ENCODE measurements at regions not wholly inside any gene's neighbourhood (a gene's known extent, or its start where the extent isn't known, plus 50 kb on each side); places are given as distances from the start of the nearest gene placed in this dataset.
"Not testable (repeated sequence)": the region's sequence is repeated elsewhere in the genome, so short reads cannot be mapped to it uniquely, and the experiment has no call there.

GRCh38 chr1:98157524-98158313 lies 236.9 kb upstream of the DPYD start:
- no peaks in the 10 kb centered on the region for H3K36me3 Mint-ChIP-seq
- no peaks in the 10 kb centered on the region for H3K9me3 Mint-ChIP-seq
- H3K4me1 Mint-ChIP-seq: no peaks in the 10 kb centered on the region
- CTCF ChIA-PET: no interaction called here
- H3K27ac Mint-ChIP-seq: no peak overlapping the region
- H3K4me3 Mint-ChIP-seq: no peak overlapping the region
- no peak for DNase-seq
- H3K27me3 Mint-ChIP-seq: no peaks in the 10 kb centered on the region

GRCh38 chr1:98147280-98147679 lies 226.4 kb upstream of the DPYD start:
- CTCF ChIA-PET: no interaction called here
- peaks cover 1% of the 10 kb centered on the region for H3K9me3 Mint-ChIP-seq
- no peaks in the 10 kb centered on the region for H3K27me3 Mint-ChIP-seq
- H3K4me1 Mint-ChIP-seq: no peaks in the 10 kb centered on the region
- H3K4me3 Mint-ChIP-seq: no peak overlapping the region
- H3K27ac Mint-ChIP-seq: no peak overlapping the region
- DNase-seq: no peak
- no peaks in the 10 kb centered on the region for H3K36me3 Mint-ChIP-seq

GRCh38 chr1:98145655-98146054 lies 224.8 kb upstream of the DPYD start:
- CTCF ChIA-PET: no interaction called here
- Mint-ChIP-seq H3K36me3 (no peaks in the 10 kb centered on the region), H3K27ac (no peak overlapping the region), H3K9me3 (peaks cover 1% of the 10 kb centered on the region), H3K4me3 (no peak overlapping the region), H3K4me1 (no peaks in the 10 kb centered on the region), H3K27me3 (no peaks in the 10 kb centered on the region)
- no peak for DNase-seq

- Mint-ChIP-seq H3K27me3 (no peaks in the 10 kb centered on the region), H3K9me3 (no peaks in the 10 kb centered on the region), H3K4me3 (no peak overlapping the region), H3K27ac (no peak overlapping the region), H3K36me3 (no peaks in the 10 kb centered on the region), H3K4me1 (no peaks in the 10 kb centered on the region)
- no peak for DNase-seq
- CTCF ChIA-PET: interaction anchor here (0.6 kb wide), 1 partner anchor 18 kb away, joined by 3 read pairs; no protein-coding TSS in a partner anchor
These were observed 222.6 kb upstream of the DPYD start for GRCh38 chr1:98143403-98143802.

GRCh38 chr1:98133131-98133530 lies 212.3 kb upstream of the DPYD start:
- DNase-seq: no peak
- no peaks in the 10 kb centered on the region for H3K9me3 Mint-ChIP-seq
- no peaks in the 10 kb centered on the region for H3K36me3 Mint-ChIP-seq
- H3K27me3 Mint-ChIP-seq: no peaks in the 10 kb centered on the region
- CTCF ChIA-PET: no interaction called here
- no peak overlapping the region for H3K4me3 Mint-ChIP-seq
- no peak overlapping the region for H3K27ac Mint-ChIP-seq
- H3K4me1 Mint-ChIP-seq: no peaks in the 10 kb centered on the region

GRCh38 chr1:98130408-98130807 lies 209.6 kb upstream of the DPYD start:
- H3K4me3 Mint-ChIP-seq: no peak overlapping the region
- CTCF ChIA-PET: no interaction called here
- no peaks in the 10 kb centered on the region for H3K4me1 Mint-ChIP-seq
- H3K9me3 Mint-ChIP-seq: no peaks in the 10 kb centered on the region
- H3K27ac Mint-ChIP-seq: no peak overlapping the region
- H3K36me3 Mint-ChIP-seq: no peaks in the 10 kb centered on the region
- H3K27me3 Mint-ChIP-seq: no peaks in the 10 kb centered on the region
- DNase-seq: no peak

GRCh38 chr1:98129491-98129890 lies 208.7 kb upstream of the DPYD start:
- Mint-ChIP-seq H3K27me3 (no peaks in the 10 kb centered on the region), H3K36me3 (no peaks in the 10 kb centered on the region), H3K4me1 (no peaks in the 10 kb centered on the region), H3K4me3 (no peak overlapping the region), H3K27ac (no peak overlapping the region), H3K9me3 (no peaks in the 10 kb centered on the region)
- CTCF ChIA-PET: no interaction called here
- DNase-seq: no peak

GRCh38 chr1:98126740-98127139 lies 205.9 kb upstream of the DPYD start:
- CTCF ChIA-PET: no interaction called here
- H3K4me3 Mint-ChIP-seq: no peak overlapping the region

GRCh38 chr1:98121646-98122045 lies 200.8 kb upstream of the DPYD start:
- H3K27me3 Mint-ChIP-seq: no peaks in the 10 kb centered on the region
- H3K9me3 Mint-ChIP-seq: no peaks in the 10 kb centered on the region
- DNase-seq: no peak
- no peaks in the 10 kb centered on the region for H3K36me3 Mint-ChIP-seq
- no peak overlapping the region for H3K4me3 Mint-ChIP-seq
- CTCF ChIA-PET: no interaction called here
- no peak overlapping the region for H3K27ac Mint-ChIP-seq
- H3K4me1 Mint-ChIP-seq: no peaks in the 10 kb centered on the region

More at GRCh38 chr1:98126740-98127139, 205.9 kb upstream of the DPYD start:
- no peak overlapping the region for H3K27ac Mint-ChIP-seq
- no peaks in the 10 kb centered on the region for H3K27me3 Mint-ChIP-seq
- no peaks in the 10 kb centered on the region for H3K4me1 Mint-ChIP-seq
- no peak for DNase-seq
- no peaks in the 10 kb centered on the region for H3K36me3 Mint-ChIP-seq
- H3K9me3 Mint-ChIP-seq: no peaks in the 10 kb centered on the region

- H3K9me3 Mint-ChIP-seq: no peaks in the 10 kb centered on the region
- DNase-seq: no peak
- H3K4me3 Mint-ChIP-seq: no peak overlapping the region
- H3K27ac Mint-ChIP-seq: no peak overlapping the region
- no peaks in the 10 kb centered on the region for H3K4me1 Mint-ChIP-seq
- CTCF ChIA-PET: no interaction called here
- no peaks in the 10 kb centered on the region for H3K27me3 Mint-ChIP-seq
- H3K36me3 Mint-ChIP-seq: no peaks in the 10 kb centered on the region
These were observed 199.0 kb upstream of the DPYD start for GRCh38 chr1:98119796-98120195.

- no peak overlapping the region for H3K4me3 Mint-ChIP-seq
- no peak for DNase-seq
- H3K4me1 Mint-ChIP-seq: no peaks in the 10 kb centered on the region
- CTCF ChIA-PET: no interaction called here
- no peaks in the 10 kb centered on the region for H3K36me3 Mint-ChIP-seq
- H3K27ac Mint-ChIP-seq: no peak overlapping the region
- no peaks in the 10 kb centered on the region for H3K9me3 Mint-ChIP-seq
- H3K27me3 Mint-ChIP-seq: no peaks in the 10 kb centered on the region
These were observed 193.0 kb upstream of the DPYD start for GRCh38 chr1:98113811-98114210.

GRCh38 chr1:98112626-98113025 lies 191.8 kb upstream of the DPYD start:
- CTCF ChIA-PET: interaction anchor here (0.8 kb wide), 1 partner anchor 16 kb away, joined by 3 read pairs; no protein-coding TSS in a partner anchor

GRCh38 chr1:98110674-98111073 lies 189.8 kb upstream of the DPYD start:
- H3K27ac Mint-ChIP-seq: no peak overlapping the region
- no peaks in the 10 kb centered on the region for H3K36me3 Mint-ChIP-seq
- H3K4me3 Mint-ChIP-seq: no peak overlapping the region
- H3K4me1 Mint-ChIP-seq: no peaks in the 10 kb centered on the region
- H3K9me3 Mint-ChIP-seq: peaks cover 19% of the 10 kb centered on the region
- no peak for DNase-seq
- H3K27me3 Mint-ChIP-seq: no peaks in the 10 kb centered on the region
- CTCF ChIA-PET: no interaction called here

More at GRCh38 chr1:98112626-98113025, 191.8 kb upstream of the DPYD start:
- peaks cover 9% of the 10 kb centered on the region for H3K9me3 Mint-ChIP-seq
- no peak overlapping the region for H3K4me3 Mint-ChIP-seq
- no peaks in the 10 kb centered on the region for H3K27me3 Mint-ChIP-seq
- no peaks in the 10 kb centered on the region for H3K4me1 Mint-ChIP-seq
- no peaks in the 10 kb centered on the region for H3K36me3 Mint-ChIP-seq
- no peak for DNase-seq
- H3K27ac Mint-ChIP-seq: no peak overlapping the region

- CTCF ChIA-PET, H3K36me3 Mint-ChIP-seq, H3K27me3 Mint-ChIP-seq, H3K4me1 Mint-ChIP-seq, H3K4me3 Mint-ChIP-seq, H3K27ac Mint-ChIP-seq, DNase-seq: not testable (repeated sequence)
- peaks cover 19% of the 10 kb centered on the region for H3K9me3 Mint-ChIP-seq
These were observed 187.5 kb upstream of the DPYD start for GRCh38 chr1:98108378-98108777.

- H3K27me3 Mint-ChIP-seq: no peaks in the 10 kb centered on the region
- H3K4me1 Mint-ChIP-seq: no peaks in the 10 kb centered on the region
- CTCF ChIA-PET: no interaction called here
- H3K9me3 Mint-ChIP-seq: peaks cover 19% of the 10 kb centered on the region
- no peak overlapping the region for H3K4me3 Mint-ChIP-seq
- DNase-seq: no peak
- H3K27ac Mint-ChIP-seq: no peak overlapping the region
- H3K36me3 Mint-ChIP-seq: no peaks in the 10 kb centered on the region
These were observed 186.4 kb upstream of the DPYD start for GRCh38 chr1:98107256-98107655.
